ENCODE measurements at regions not wholly inside any gene's neighbourhood (a gene's known extent, or its start where the extent isn't known, plus 50 kb on each side); places are given as distances from the start of the nearest gene placed in this dataset.
"Not testable (repeated sequence)": the region's sequence is repeated elsewhere in the genome, so short reads cannot be mapped to it uniquely, and the experiment has no call there.

- H3K4me1 Mint-ChIP-seq (ENCODE audit: unreplicated experiment); H3K27me3 Mint-ChIP-seq; H3K9me3 Mint-ChIP-seq; DNase-seq (ENCODE audit: extremely low spot score, unreplicated experiment); H3K27ac Mint-ChIP-seq; H3K4me3 Mint-ChIP-seq; H3K36me3 Mint-ChIP-seq: not testable (repeated sequence)
These were observed 68.7 kb downstream of the PRKAB2 start for GRCh38 chr1:147103416-147104155.

DNA sequence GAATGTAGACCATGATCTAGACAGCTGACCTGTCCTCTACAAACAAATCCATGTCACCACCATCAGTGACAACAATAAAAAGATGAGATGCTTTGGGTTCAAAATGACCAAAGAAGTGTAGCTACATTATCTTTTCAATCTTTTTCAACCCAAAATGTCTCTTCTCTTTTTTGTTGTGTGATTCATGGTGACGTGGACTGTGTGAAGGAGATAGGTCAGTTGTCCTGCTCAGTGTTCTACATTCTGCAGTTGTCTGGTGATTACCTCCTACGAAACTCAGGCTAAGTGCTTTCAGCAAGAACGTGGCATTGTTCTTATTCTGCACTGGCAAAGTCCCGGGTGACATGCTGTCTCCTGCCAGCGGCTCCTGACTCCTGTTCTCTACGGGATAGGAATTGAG is 73.1 kb downstream of the PRKAB2 start:
- Mint-ChIP-seq H3K27me3 (no peaks in the 10 kb centered on the region), H3K9me3 (no peaks in the 10 kb centered on the region), H3K27ac (no peak overlapping the region), H3K4me1 (ENCODE audit: unreplicated experiment) (no peaks in the 10 kb centered on the region), H3K4me3 (no peak overlapping the region), H3K36me3 (no peaks in the 10 kb centered on the region)
- no peak for TF ChIP-seq CTCF (conservative IDR thresholded peaks at IDR 0.05)
- DNase-seq (ENCODE audit: extremely low spot score, unreplicated experiment): no peak

DNA sequence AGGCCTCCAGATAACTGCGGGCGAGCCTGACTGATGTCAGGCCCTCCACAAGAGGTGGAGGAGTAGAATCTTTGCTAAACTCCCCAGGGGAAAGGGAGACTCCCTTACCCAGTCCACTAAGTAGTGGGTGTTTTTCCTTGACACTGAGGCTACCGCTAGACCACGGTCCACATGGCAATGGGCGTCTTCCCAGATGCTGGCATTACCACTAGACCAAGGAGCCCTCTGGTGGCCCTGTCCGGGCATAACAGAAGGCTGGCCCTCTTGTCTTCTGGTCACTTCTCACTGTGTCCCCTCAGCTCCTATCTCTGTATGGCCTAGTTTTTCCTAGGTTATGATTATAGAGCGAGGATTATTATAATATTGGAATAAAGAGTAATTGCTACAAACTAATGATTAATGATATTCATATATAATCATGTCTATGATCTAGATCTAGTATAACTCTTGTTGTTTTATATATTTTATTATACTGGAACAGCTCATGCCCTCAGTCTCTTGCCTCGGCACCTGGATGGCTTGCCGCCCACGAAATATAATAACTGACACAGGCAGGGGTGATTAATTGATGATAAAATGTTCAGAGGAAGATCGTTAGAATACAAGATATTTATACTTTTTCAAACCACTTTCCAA is 73.8 kb downstream of the PRKAB2 start:
- H3K4me1 Mint-ChIP-seq (ENCODE audit: unreplicated experiment); H3K9me3 Mint-ChIP-seq; H3K36me3 Mint-ChIP-seq; H3K4me3 Mint-ChIP-seq; H3K27me3 Mint-ChIP-seq; DNase-seq (ENCODE audit: extremely low spot score, unreplicated experiment); H3K27ac Mint-ChIP-seq: not testable (repeated sequence)
- TF ChIP-seq CTCF (conservative IDR thresholded peaks at IDR 0.05): peak; percentile 68

DNA sequence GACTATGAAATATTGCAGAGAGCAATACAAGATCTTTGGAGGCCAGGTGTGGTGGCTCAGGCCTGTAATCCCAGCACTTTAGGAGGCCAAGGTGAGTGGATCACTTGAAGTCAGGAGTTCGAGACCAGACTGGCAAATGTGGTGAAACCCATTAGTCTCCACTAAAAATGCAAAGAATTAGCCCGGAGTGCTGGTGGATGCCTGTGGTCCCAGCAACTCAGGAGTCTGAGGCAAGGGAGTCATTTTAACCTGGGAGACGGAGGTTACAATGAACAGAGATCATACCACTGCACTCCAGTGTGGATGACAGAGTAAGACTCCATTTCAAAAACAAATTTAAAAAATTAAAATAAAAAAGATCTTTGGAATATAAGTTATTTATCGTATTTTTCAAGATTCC is 76.6 kb downstream of the PRKAB2 start:
- Mint-ChIP-seq H3K4me1 (ENCODE audit: unreplicated experiment) (no peaks in the 10 kb centered on the region), H3K4me3 (no peak overlapping the region), H3K27me3 (peaks cover 10% of the 10 kb centered on the region), H3K36me3 (no peaks in the 10 kb centered on the region), H3K9me3 (no peaks in the 10 kb centered on the region), H3K27ac (no peak overlapping the region)
- TF ChIP-seq CTCF (conservative IDR thresholded peaks at IDR 0.05): no peak
- no peak for DNase-seq (ENCODE audit: extremely low spot score, unreplicated experiment)

- Mint-ChIP-seq H3K27me3 (peaks cover 32% of the 10 kb centered on the region), H3K36me3 (no peaks in the 10 kb centered on the region)
These were observed 80.5 kb downstream of the PRKAB2 start for GRCh38 chr1:147091801-147092200.

More at GRCh38 chr1:147091801-147092200, 80.5 kb downstream of the PRKAB2 start:
- no peak overlapping the region for H3K4me3 Mint-ChIP-seq
- no peak overlapping the region for H3K27ac Mint-ChIP-seq
- DNase-seq (ENCODE audit: extremely low spot score, unreplicated experiment): no peak
- no peaks in the 10 kb centered on the region for H3K4me1 Mint-ChIP-seq (ENCODE audit: unreplicated experiment)
- H3K9me3 Mint-ChIP-seq: no peaks in the 10 kb centered on the region
- TF ChIP-seq CTCF (conservative IDR thresholded peaks at IDR 0.05): no peak

Measured in type B pancreatic cell (in vitro differentiated cells).